Endothelial cell (in vitro differentiated cells): ENCODE measurements at regions not wholly inside any gene's neighbourhood (a gene's known extent, or its start where the extent isn't known, plus 50 kb on each side); places are given as distances from the start of the nearest gene placed in this dataset.
"Not testable (repeated sequence)": the region's sequence is repeated elsewhere in the genome, so short reads cannot be mapped to it uniquely, and the experiment has no call there.

Experiments
- DNase-seq: peaks from one replicate; pipeline ENCODE4 v3.0.0; 2021; ENCODE audit warnings: low spot score
- H3K27ac Mint-ChIP-seq: one replicate; pipeline ENCODE4 v1.8.0; 2021; ENCODE audit warnings: mixed read lengths, inconsistent platforms; ENCODE audit not compliant: unreplicated experiment
- H3K27me3 Mint-ChIP-seq: one replicate; pipeline ENCODE4 v1.8.0; 2021; ENCODE audit warnings: mild to moderate bottlenecking, moderate library complexity, mixed read lengths, inconsistent platforms; ENCODE audit not compliant: unreplicated experiment
- H3K36me3 Mint-ChIP-seq: one replicate; pipeline ENCODE4 v1.8.0; 2021; ENCODE audit warnings: mild to moderate bottlenecking, low read depth, mixed read lengths, inconsistent platforms; ENCODE audit not compliant: unreplicated experiment
- H3K4me1 Mint-ChIP-seq: one replicate; pipeline ENCODE4 v1.8.0; 2021; ENCODE audit warnings: mild to moderate bottlenecking, mixed read lengths, inconsistent platforms; ENCODE audit not compliant: unreplicated experiment
- H3K4me3 Mint-ChIP-seq: one replicate; pipeline ENCODE4 v1.8.0; 2021; ENCODE audit warnings: mild to moderate bottlenecking, mixed read lengths, inconsistent platforms; ENCODE audit not compliant: unreplicated experiment
- H3K9me3 Mint-ChIP-seq: one replicate; pipeline ENCODE4 v1.8.0; 2021; ENCODE audit warnings: mixed read lengths, inconsistent platforms; ENCODE audit not compliant: unreplicated experiment
- TF ChIP-seq, protein P1 (sequence below): fragments of 200-600 bp; sonication (generic); IDR thresholded peaks from one replicate; pipeline ENCODE4 v1.5.0; 2021; ENCODE audit warnings: antibody characterized with exemption; ENCODE audit not compliant: unreplicated experiment

- H3K9me3 Mint-ChIP-seq, result no peaks in the 10 kb centered on the region
- H3K4me1 Mint-ChIP-seq, result no peaks in the 10 kb centered on the region
- H3K36me3 Mint-ChIP-seq, result no peaks in the 10 kb centered on the region
- DNase-seq, result no peak
- no peak overlapping the region for H3K4me3 Mint-ChIP-seq
- H3K27me3 Mint-ChIP-seq, result peaks cover 4% of the 10 kb centered on the region
- H3K27ac Mint-ChIP-seq, result no peak overlapping the region
- TF ChIP-seq, protein P1, sequence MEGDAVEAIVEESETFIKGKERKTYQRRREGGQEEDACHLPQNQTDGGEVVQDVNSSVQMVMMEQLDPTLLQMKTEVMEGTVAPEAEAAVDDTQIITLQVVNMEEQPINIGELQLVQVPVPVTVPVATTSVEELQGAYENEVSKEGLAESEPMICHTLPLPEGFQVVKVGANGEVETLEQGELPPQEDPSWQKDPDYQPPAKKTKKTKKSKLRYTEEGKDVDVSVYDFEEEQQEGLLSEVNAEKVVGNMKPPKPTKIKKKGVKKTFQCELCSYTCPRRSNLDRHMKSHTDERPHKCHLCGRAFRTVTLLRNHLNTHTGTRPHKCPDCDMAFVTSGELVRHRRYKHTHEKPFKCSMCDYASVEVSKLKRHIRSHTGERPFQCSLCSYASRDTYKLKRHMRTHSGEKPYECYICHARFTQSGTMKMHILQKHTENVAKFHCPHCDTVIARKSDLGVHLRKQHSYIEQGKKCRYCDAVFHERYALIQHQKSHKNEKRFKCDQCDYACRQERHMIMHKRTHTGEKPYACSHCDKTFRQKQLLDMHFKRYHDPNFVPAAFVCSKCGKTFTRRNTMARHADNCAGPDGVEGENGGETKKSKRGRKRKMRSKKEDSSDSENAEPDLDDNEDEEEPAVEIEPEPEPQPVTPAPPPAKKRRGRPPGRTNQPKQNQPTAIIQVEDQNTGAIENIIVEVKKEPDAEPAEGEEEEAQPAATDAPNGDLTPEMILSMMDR, result no peak
These were observed 134.8 kb downstream of the MFSD1 start for GRCh38 chr3:158936530-158937113.

DNA sequence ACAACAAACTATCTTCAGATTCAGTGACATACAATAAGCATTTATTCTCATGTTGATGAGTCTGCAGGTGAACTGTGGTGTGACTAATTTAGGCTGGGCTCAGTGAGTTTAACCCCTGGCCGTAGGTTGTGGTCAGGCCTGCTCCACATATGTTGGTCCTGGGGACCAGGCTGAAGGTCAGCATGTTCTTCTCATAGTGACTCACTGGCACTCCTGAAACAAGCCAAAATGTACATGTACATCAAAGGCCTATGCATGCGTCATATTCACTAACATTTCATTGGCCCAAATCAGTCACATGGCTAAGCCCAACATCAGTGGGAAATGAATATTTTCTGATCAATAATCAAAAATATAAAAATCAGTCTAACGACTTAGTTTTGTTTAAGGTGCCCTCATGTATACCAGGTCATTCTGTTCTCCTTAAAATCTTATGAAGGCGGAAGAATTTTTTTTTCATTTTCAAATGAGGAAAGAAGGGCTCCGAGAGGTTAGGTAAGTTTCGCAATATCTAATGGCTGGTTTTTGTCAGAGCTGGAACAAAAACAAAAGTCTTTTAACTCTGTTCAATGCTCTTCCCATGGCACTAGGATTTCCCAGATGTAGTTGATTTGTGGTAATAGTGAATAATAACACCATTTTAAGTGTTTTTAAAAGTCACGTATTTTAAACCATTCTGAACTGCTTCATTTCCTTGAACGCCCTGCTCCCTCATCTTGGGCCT is 148.5 kb downstream of the MFSD1 start:
- no peaks in the 10 kb centered on the region for H3K27me3 Mint-ChIP-seq
- TF ChIP-seq, protein P1, result no peak
- H3K9me3 Mint-ChIP-seq, result no peaks in the 10 kb centered on the region
- H3K36me3 Mint-ChIP-seq, result no peaks in the 10 kb centered on the region
- no peak overlapping the region for H3K4me3 Mint-ChIP-seq
- H3K27ac Mint-ChIP-seq, result no peak overlapping the region
- no peak for DNase-seq
- H3K4me1 Mint-ChIP-seq, result peaks cover 4% of the 10 kb centered on the region

DNA sequence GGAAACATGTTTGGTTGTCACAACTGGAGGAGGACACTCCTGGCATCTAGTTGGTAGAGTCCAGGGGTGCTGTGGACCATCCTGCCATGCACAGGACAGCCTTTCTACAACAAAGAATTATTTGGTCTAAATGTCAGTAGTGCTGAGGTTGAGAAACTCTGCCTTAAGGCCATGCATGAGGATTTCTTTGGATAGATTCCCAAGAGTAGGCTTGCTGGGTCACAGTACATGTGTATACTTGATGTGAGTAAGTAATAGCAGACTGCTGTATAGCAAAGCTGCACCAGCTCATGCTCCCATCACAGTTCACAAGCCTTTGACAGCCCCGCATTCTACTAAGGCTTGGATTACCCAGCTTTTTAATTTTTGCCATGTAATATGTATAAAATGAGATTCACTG is 151.3 kb downstream of the MFSD1 start:
- Mint-ChIP-seq H3K4me3 (no peak overlapping the region), H3K36me3 (no peaks in the 10 kb centered on the region), H3K4me1 (no peaks in the 10 kb centered on the region), H3K27me3 (no peaks in the 10 kb centered on the region), H3K27ac (no peak overlapping the region), H3K9me3 (no peaks in the 10 kb centered on the region)
- TF ChIP-seq, protein P1, result no peak
- no peak for DNase-seq

- Mint-ChIP-seq H3K4me1 (no peaks in the 10 kb centered on the region), H3K4me3 (no peak overlapping the region), H3K36me3 (no peaks in the 10 kb centered on the region), H3K27ac (no peak overlapping the region), H3K27me3 (no peaks in the 10 kb centered on the region), H3K9me3 (no peaks in the 10 kb centered on the region)
- TF ChIP-seq, protein P1, result no peak
- no peak for DNase-seq
These were observed 152.6 kb downstream of the MFSD1 start for GRCh38 chr3:158954420-158954819.

DNA sequence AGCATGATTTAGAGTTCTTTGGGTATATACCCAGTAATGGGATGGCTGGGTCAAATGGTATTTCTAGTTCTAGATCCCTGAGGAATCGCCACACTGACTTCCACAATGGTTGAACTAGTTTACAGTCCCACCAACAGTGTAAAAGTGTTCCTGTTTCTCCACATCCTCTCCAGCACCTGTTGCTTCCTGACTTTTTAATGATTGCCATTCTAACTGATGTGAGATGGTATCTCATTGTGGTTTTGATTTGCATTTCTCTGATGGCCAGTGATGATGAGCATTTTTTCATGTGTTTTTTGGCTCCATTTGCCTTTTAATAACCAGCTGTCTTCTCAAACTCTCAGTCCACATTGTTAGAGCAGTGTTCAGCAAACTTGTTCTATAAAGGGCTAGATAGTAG is 155.9 kb downstream of the MFSD1 start:
- not testable (repeated sequence) for H3K27me3 Mint-ChIP-seq, H3K4me1 Mint-ChIP-seq, H3K36me3 Mint-ChIP-seq, H3K27ac Mint-ChIP-seq, H3K4me3 Mint-ChIP-seq, DNase-seq, H3K9me3 Mint-ChIP-seq
